ENCODE measurements at regions not wholly inside any gene's neighbourhood (a gene's known extent, or its start where the extent isn't known, plus 50 kb on each side); places are given as distances from the start of the nearest gene placed in this dataset.

GRCh38 chr1:59046134-59046533 is 250.8 kb upstream of the FGGY start:
- DNase-seq: no peak
- no peaks in the 10 kb centered on the region for H3K9me3 ChIP-seq
- TF ChIP-seq CTCF (IDR thresholded peaks at IDR 0.05 in 8 of 11, conservative IDR thresholded peaks at IDR 0.05 in 3 of 11) (no peak), POLR2AphosphoS5 (IDR thresholded peaks at IDR 0.05) (no peak), POLR2A (IDR thresholded peaks at IDR 0.05) (no peak)
- H3K4me3 ChIP-seq: no peak overlapping the region
- H3K27me3 ChIP-seq (replicated peaks in 1 of 7): no peaks in the 10 kb centered on the region
- peaks cover 0 to 48% (median 25%) of the 10 kb centered on the region in 6 donors for H3K4me1 ChIP-seq
- intact Hi-C loops (cut with DNase I; ENCODE audit: low total_unique reads): no loop called here
- peak overlapping the region in 5 of 8 donors; percentile 58 to 85 (median 73) for H3K27ac ChIP-seq
- H3K36me3 ChIP-seq: no peaks in the 10 kb centered on the region
- 80 to 91% (median 85%) methylated on average over 2 of the region's 2 CpGs for WGBS, 5 donors

GRCh38 chr1:59046730-59047157 is 250.2 kb upstream of the FGGY start:
- H3K36me3 ChIP-seq: no peaks in the 10 kb centered on the region
- H3K4me1 ChIP-seq: peaks cover 0 to 43% (median 23%) of the 10 kb centered on the region in 6 donors
- H3K27me3 ChIP-seq (replicated peaks in 1 of 7): no peaks in the 10 kb centered on the region
- H3K9me3 ChIP-seq: no peaks in the 10 kb centered on the region
- intact Hi-C loops (cut with DNase I; ENCODE audit: low total_unique reads): no loop called here
- 9 to 22% (median 12%) methylated on average over 2 of the region's 2 CpGs for WGBS, 5 donors
- H3K27ac ChIP-seq: peak overlapping the region; percentile 3 to 85 (median 62)
- peak; percentile 78 for DNase-seq
- H3K4me3 ChIP-seq: no peak overlapping the region
- TF ChIP-seq POLR2A (IDR thresholded peaks at IDR 0.05) (no peak), POLR2AphosphoS5 (IDR thresholded peaks at IDR 0.05) (peak in 2 of 3 donors; percentile 22 to 35), CTCF (IDR thresholded peaks at IDR 0.05 in 8 of 11, conservative IDR thresholded peaks at IDR 0.05 in 3 of 11) (peak in 10 of 11 experiments; percentile 19 to 61 (median 43))

GRCh38 chr1:59051007-59051406 is 245.9 kb upstream of the FGGY start:
- intact Hi-C loops (cut with DNase I; ENCODE audit: low total_unique reads): no loop called here

GRCh38 chr1:59052166-59052590 is 244.7 kb upstream of the FGGY start:
- no peak overlapping the region for H3K27ac ChIP-seq
- DNase-seq: no peak
- H3K4me1 ChIP-seq: peaks cover 0 to 8% (median 2%) of the 10 kb centered on the region in 6 donors
- no peaks in the 10 kb centered on the region for H3K36me3 ChIP-seq
- no peak for TF ChIP-seq POLR2A (IDR thresholded peaks at IDR 0.05)
- TF ChIP-seq POLR2AphosphoS5 (IDR thresholded peaks at IDR 0.05): no peak
- no peak for TF ChIP-seq CTCF (IDR thresholded peaks at IDR 0.05 in 8 of 11, conservative IDR thresholded peaks at IDR 0.05 in 3 of 11)
- intact Hi-C loops (cut with DNase I; ENCODE audit: low total_unique reads): no loop called here
- H3K9me3 ChIP-seq: no peaks in the 10 kb centered on the region
- no peak overlapping the region for H3K4me3 ChIP-seq
- 86 to 98% (median 95%) methylated on average over 5 of the region's 5 CpGs for WGBS, 5 donors
- H3K27me3 ChIP-seq (replicated peaks in 1 of 7): no peaks in the 10 kb centered on the region

More at GRCh38 chr1:59051007-59051406, 245.9 kb upstream of the FGGY start:
- 69 to 84% (median 73%) methylated on average over 4 of the region's 4 CpGs for WGBS, 5 donors
- no peaks in the 10 kb centered on the region for H3K9me3 ChIP-seq
- TF ChIP-seq POLR2AphosphoS5 (IDR thresholded peaks at IDR 0.05): no peak
- TF ChIP-seq POLR2A (IDR thresholded peaks at IDR 0.05): no peak
- no peak for TF ChIP-seq CTCF (IDR thresholded peaks at IDR 0.05 in 8 of 11, conservative IDR thresholded peaks at IDR 0.05 in 3 of 11)
- peaks cover 0 to 17% (median 14%) of the 10 kb centered on the region in 6 donors for H3K4me1 ChIP-seq
- no peak overlapping the region for H3K4me3 ChIP-seq
- H3K36me3 ChIP-seq: no peaks in the 10 kb centered on the region
- H3K27me3 ChIP-seq (replicated peaks in 1 of 7): no peaks in the 10 kb centered on the region
- no peak overlapping the region for H3K27ac ChIP-seq
- no peak for DNase-seq

Measured in spleen (tissue), 11 donors.